ENCODE measurements at regions not wholly inside any gene's neighbourhood (a gene's known extent, or its start where the extent isn't known, plus 50 kb on each side); places are given as distances from the start of the nearest gene placed in this dataset.
"Not testable (repeated sequence)": the region's sequence is repeated elsewhere in the genome, so short reads cannot be mapped to it uniquely, and the experiment has no call there.

DNA sequence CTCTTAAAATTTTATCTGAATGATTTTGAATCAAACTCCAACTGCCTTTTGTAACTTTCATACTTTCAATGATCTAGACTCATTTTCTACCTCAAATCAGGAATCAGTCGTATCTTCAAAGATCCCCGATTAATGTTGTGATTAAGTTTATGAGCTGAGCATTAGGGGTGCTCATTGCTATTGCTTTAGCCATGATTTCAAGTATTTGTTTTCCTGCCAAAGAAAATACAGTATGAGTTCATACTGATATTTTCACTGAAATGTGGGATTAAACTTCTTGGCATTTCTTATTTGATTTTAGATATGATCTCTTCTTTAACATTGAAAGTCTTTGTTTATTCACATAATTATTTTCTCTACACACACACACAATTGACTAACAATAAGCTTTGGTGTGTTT, 785.6 kb downstream of the NTRK3 start:
- H3K4me1 ChIP-seq (ENCODE audit: low read length): no peaks in the 10 kb centered on the region
- H3K4me3 ChIP-seq (ENCODE audit: low read length): no peak overlapping the region
- H3K9me3 ChIP-seq (ENCODE audit: insufficient read depth, low read length): no peaks in the 10 kb centered on the region
- no peaks in the 10 kb centered on the region for H3K27me3 ChIP-seq (ENCODE audit: low read depth, low read length)
- no peaks in the 10 kb centered on the region for H3K36me3 ChIP-seq (replicated peaks; ENCODE audit: low read depth, low read length)
- no peaks in the 10 kb centered on the region for H3K79me2 ChIP-seq (ENCODE audit: low read length)
- H2AFZ ChIP-seq (ENCODE audit: low read depth, low read length): no peak overlapping the region
- H3K9ac ChIP-seq (ENCODE audit: low read length): no peak overlapping the region
- no peak overlapping the region for H3K4me2 ChIP-seq (ENCODE audit: low read length)
- no peak overlapping the region for H3K27ac ChIP-seq (ENCODE audit: low read length)
- H4K20me1 ChIP-seq (ENCODE audit: insufficient read depth, low read length): no peaks in the 10 kb centered on the region
- TF ChIP-seq EZH2phosphoT487 (IDR thresholded peaks at IDR 0.05; ENCODE audit: low read depth): no peak
- TF ChIP-seq, protein P1, sequence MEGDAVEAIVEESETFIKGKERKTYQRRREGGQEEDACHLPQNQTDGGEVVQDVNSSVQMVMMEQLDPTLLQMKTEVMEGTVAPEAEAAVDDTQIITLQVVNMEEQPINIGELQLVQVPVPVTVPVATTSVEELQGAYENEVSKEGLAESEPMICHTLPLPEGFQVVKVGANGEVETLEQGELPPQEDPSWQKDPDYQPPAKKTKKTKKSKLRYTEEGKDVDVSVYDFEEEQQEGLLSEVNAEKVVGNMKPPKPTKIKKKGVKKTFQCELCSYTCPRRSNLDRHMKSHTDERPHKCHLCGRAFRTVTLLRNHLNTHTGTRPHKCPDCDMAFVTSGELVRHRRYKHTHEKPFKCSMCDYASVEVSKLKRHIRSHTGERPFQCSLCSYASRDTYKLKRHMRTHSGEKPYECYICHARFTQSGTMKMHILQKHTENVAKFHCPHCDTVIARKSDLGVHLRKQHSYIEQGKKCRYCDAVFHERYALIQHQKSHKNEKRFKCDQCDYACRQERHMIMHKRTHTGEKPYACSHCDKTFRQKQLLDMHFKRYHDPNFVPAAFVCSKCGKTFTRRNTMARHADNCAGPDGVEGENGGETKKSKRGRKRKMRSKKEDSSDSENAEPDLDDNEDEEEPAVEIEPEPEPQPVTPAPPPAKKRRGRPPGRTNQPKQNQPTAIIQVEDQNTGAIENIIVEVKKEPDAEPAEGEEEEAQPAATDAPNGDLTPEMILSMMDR (IDR thresholded peaks at IDR 0.05; ENCODE audit: low read depth, low read length): no peak

DNA sequence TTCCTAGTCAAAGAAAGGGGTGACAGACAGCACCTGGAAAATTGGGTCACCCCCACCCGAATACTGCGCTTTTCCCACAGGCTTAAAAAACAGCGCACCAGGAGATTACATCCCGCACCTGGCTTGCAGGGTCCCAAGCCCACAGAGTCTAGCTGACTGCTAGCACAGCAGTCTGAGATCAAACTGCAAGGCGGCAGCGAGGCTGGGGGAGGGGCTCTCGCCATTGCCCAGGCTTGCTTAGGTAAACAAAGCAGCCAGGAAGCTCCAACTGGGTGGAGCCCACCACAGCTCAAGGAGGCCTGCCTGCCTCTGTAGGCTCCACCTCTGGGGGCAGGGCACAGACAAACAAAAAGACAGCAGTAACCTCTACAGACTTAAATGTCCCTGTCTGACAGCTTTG, 792.6 kb downstream of the NTRK3 start:
- H4K20me1 ChIP-seq (ENCODE audit: insufficient read depth, low read length); H3K4me3 ChIP-seq (ENCODE audit: low read length); H3K9me3 ChIP-seq (ENCODE audit: insufficient read depth, low read length); H3K36me3 ChIP-seq (replicated peaks; ENCODE audit: low read depth, low read length); H3K27ac ChIP-seq (ENCODE audit: low read length); H3K4me2 ChIP-seq (ENCODE audit: low read length); H2AFZ ChIP-seq (ENCODE audit: low read depth, low read length); H3K79me2 ChIP-seq (ENCODE audit: low read length); H3K9ac ChIP-seq (ENCODE audit: low read length); H3K4me1 ChIP-seq (ENCODE audit: low read length); H3K27me3 ChIP-seq (ENCODE audit: low read depth, low read length): not testable (repeated sequence)

DNA sequence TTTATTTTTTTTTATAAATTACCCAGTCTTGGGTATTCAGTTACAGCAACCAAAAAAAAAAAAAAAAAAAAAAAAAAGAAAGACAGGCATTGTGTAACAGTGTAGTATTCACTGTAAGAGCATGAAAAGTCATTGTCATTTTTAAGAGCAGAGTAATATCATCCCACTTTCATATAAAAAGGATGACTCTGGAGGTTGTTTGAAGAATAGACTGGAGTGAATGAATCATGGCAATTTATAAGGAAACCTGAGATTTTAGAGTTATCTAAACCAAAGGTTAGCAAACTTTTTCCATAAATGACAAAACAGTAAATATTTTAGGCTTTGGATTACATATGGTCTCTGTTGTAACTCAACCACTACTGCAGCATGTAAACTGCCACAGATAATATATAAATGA, 794.9 kb downstream of the NTRK3 start:
- H3K27me3 ChIP-seq (ENCODE audit: low read depth, low read length): no peaks in the 10 kb centered on the region
- H3K4me3 ChIP-seq (ENCODE audit: low read length): no peak overlapping the region
- no peaks in the 10 kb centered on the region for H3K36me3 ChIP-seq (replicated peaks; ENCODE audit: low read depth, low read length)
- no peaks in the 10 kb centered on the region for H3K79me2 ChIP-seq (ENCODE audit: low read length)
- no peak overlapping the region for H3K4me2 ChIP-seq (ENCODE audit: low read length)
- H3K9me3 ChIP-seq (ENCODE audit: insufficient read depth, low read length): no peaks in the 10 kb centered on the region
- H3K9ac ChIP-seq (ENCODE audit: low read length): no peak overlapping the region
- H3K4me1 ChIP-seq (ENCODE audit: low read length): no peaks in the 10 kb centered on the region
- no peak overlapping the region for H2AFZ ChIP-seq (ENCODE audit: low read depth, low read length)
- H3K27ac ChIP-seq (ENCODE audit: low read length): no peak overlapping the region
- TF ChIP-seq, protein P1 (IDR thresholded peaks at IDR 0.05; ENCODE audit: low read depth, low read length): no peak
- TF ChIP-seq EZH2phosphoT487 (IDR thresholded peaks at IDR 0.05; ENCODE audit: low read depth): no peak
- no peaks in the 10 kb centered on the region for H4K20me1 ChIP-seq (ENCODE audit: insufficient read depth, low read length)

DNA sequence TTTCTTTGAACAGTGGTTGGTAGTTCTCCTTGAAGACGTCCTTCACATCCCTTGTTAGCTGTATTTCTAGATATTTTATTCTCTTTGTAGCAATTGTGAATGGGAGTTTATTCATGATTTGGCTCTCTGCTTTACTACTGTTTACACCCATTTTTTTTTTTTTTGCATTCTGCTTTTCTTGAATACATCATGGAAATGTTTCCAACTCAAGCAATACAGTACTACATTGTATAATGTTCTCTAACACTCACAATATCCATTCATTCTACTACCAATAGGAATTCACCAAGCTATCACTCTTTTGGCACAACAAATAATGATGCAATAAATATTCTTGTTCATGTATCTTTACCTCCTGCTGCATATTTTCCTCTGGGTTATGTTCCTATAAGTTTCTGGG, 801.7 kb downstream of the NTRK3 start:
- no peaks in the 10 kb centered on the region for H3K79me2 ChIP-seq (ENCODE audit: low read length)
- no peak overlapping the region for H3K4me3 ChIP-seq (ENCODE audit: low read length)
- H3K9ac ChIP-seq (ENCODE audit: low read length): no peak overlapping the region
- no peak overlapping the region for H3K27ac ChIP-seq (ENCODE audit: low read length)
- H3K27me3 ChIP-seq (ENCODE audit: low read depth, low read length): no peaks in the 10 kb centered on the region
- no peaks in the 10 kb centered on the region for H4K20me1 ChIP-seq (ENCODE audit: insufficient read depth, low read length)
- TF ChIP-seq, protein P1 (IDR thresholded peaks at IDR 0.05; ENCODE audit: low read depth, low read length): no peak
- TF ChIP-seq EZH2phosphoT487 (IDR thresholded peaks at IDR 0.05; ENCODE audit: low read depth): no peak
- no peaks in the 10 kb centered on the region for H3K36me3 ChIP-seq (replicated peaks; ENCODE audit: low read depth, low read length)
- no peaks in the 10 kb centered on the region for H3K4me1 ChIP-seq (ENCODE audit: low read length)
- no peak overlapping the region for H3K4me2 ChIP-seq (ENCODE audit: low read length)
- H3K9me3 ChIP-seq (ENCODE audit: insufficient read depth, low read length): no peaks in the 10 kb centered on the region
- H2AFZ ChIP-seq (ENCODE audit: low read depth, low read length): no peak overlapping the region

DNA sequence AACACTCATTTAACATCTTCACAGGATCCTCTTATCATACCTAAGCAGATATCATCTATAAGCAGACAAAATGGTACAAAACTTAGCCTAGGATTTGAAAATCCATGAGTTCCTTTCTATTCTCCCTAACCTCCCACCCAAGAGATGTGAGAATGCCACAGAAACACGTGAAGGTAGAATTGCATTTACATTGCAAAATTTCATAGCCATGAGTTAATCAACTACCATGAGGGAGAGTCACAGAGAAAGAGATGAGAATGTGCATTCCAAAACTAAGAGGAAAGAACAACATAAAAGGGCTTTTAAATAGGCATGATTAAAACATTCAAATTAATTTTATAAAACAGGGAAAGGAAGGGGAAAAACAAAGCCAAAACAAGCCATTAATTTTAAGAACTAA, 806.2 kb downstream of the NTRK3 start:
- TF ChIP-seq, protein P1 (IDR thresholded peaks at IDR 0.05; ENCODE audit: low read depth, low read length): no peak
- no peak for TF ChIP-seq EZH2phosphoT487 (IDR thresholded peaks at IDR 0.05; ENCODE audit: low read depth)
- Histone ChIP-seq H3K36me3 (replicated peaks; ENCODE audit: low read depth, low read length) (no peaks in the 10 kb centered on the region), H3K9ac (ENCODE audit: low read length) (no peak overlapping the region), H3K4me2 (ENCODE audit: low read length) (no peak overlapping the region), H2AFZ (ENCODE audit: low read depth, low read length) (no peak overlapping the region), H3K4me1 (ENCODE audit: low read length) (no peaks in the 10 kb centered on the region), H3K79me2 (ENCODE audit: low read length) (no peaks in the 10 kb centered on the region), H3K27me3 (ENCODE audit: low read depth, low read length) (no peaks in the 10 kb centered on the region), H4K20me1 (ENCODE audit: insufficient read depth, low read length) (no peaks in the 10 kb centered on the region), H3K27ac (ENCODE audit: low read length) (no peak overlapping the region), H3K9me3 (ENCODE audit: insufficient read depth, low read length) (no peaks in the 10 kb centered on the region), H3K4me3 (ENCODE audit: low read length) (no peak overlapping the region)
